CD4-positive, alpha-beta T cell treated with Interleukin-2 at 100 ng/mL for 4 hours (primary cell): ENCODE measurements at regions not wholly inside any gene's neighbourhood (a gene's known extent, or its start where the extent isn't known, plus 50 kb on each side); places are given as distances from the start of the nearest gene placed in this dataset.
"Not testable (repeated sequence)": the region's sequence is repeated elsewhere in the genome, so short reads cannot be mapped to it uniquely, and the experiment has no call there.

ENCODE experiments used
- DNase-seq: peaks from one replicate; pipeline ENCODE4 v3.0.0-alpha.2; 2020; ENCODE audit warnings: low spot score

DNA sequence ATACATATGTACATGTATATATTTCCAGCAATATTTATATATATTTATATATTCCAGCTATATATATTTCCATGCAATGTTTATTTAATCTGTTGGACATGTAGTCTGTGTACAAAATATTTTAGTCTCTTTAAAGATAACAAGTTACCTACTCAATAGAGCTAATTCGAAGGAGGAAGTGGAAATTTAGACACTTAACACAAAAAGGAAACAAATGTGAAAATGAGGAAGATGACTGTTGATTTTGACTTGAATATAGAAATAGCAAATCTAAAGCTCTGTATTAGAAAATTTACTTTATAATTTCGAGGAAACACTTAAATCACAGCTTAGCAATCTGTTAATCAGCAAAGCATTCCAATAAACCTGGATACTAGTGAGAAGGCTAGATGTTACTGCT is 1064.4 kb downstream of the PCDH7 start:
- no peak for DNase-seq

DNA sequence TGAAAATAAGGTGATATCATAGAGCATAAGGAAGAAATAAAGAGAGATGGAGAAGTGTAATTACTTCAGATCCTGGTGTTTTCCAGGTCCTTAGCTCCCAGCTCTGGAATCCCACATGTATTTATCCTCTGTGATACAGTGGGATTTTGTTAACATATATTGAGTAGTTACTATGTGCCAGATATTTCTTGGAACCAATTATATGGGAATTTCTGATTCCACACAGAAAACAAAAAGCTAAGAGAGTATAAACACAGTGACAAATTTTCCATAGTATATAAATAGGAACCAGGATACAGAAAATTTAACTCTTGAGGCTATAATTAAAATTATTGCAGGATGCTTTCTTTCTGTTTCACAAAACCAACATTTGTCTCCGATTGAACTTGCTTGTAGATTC is 1067.5 kb downstream of the PCDH7 start:
- no peak for DNase-seq

DNA sequence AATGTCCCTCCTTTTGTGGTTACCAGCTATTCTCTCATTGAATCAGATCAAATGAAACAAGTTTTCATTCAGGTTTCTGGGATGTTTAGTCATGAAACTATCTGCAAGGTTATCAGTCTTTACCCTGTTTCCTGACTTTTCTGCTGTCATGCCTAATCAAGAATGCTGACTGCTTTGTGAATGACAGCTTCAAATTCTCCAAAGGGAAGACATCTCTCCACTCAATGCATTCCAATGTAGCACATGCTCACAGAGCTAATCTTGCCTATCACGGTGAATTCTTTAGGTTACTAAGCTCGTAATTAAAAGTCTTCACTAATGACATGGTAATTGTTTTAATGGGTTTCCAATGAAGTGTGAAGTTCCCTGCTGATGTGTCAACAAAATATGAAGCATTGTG is 1068.5 kb downstream of the PCDH7 start:
- no peak for DNase-seq

DNA sequence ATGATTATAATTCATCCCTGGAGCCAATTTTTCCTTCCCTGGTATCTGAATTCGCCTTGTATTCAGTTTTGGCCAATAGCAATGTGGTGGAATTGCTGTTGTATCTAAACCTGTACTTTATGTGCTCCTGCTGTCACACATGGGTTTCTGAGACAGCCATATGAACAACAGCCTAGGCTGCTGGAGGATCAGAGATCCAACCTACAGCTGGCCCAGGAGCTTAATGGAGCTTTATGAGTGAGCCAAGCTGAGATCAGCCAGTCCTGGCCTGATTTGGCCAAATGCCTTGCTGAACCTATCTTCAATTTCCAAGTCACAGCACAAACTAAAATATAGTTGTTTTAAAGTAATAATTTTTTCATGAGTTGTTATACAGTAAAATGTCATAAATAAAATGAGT is 1071.5 kb downstream of the PCDH7 start:
- DNase-seq: no peak

DNA sequence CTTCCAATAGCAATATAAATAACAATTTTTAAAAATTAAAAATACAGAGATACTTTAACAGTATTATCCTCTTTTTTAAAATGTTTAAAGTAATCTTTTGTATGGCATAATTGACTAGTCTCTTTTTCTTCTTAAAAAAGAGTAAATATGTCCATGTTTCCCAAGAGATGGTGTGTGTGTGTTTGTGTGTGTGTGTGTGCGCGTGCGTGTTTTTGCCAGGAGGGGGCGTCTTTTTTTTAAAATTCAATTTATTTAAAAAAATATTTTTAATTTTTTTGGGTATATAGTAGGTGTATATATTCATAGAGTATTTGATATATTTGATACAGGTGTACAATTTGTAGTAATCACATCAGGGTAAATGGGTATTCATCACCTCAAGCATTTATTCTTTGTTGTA is 1073.7 kb downstream of the PCDH7 start:
- DNase-seq: no peak

DNA sequence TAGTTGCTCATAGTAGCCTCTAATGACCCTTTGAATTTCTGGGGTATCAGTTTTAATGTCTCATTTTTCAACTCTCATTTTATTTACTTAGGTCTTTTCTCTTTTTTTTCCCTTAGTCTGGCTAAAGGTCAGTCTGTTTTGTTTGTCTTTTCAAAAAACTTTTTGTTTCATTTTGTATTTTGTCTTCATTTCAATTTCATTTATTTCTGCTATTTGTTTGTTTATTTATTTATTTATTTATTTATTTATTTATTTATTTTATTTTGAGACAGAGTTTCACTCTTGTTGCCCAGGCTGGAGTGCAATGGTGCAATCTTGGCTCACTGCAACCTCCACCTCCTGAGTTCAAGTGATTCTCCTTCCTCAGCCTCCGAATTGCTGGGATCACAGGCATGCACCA is 1076.9 kb downstream of the PCDH7 start:
- DNase-seq: not testable (repeated sequence)

DNA sequence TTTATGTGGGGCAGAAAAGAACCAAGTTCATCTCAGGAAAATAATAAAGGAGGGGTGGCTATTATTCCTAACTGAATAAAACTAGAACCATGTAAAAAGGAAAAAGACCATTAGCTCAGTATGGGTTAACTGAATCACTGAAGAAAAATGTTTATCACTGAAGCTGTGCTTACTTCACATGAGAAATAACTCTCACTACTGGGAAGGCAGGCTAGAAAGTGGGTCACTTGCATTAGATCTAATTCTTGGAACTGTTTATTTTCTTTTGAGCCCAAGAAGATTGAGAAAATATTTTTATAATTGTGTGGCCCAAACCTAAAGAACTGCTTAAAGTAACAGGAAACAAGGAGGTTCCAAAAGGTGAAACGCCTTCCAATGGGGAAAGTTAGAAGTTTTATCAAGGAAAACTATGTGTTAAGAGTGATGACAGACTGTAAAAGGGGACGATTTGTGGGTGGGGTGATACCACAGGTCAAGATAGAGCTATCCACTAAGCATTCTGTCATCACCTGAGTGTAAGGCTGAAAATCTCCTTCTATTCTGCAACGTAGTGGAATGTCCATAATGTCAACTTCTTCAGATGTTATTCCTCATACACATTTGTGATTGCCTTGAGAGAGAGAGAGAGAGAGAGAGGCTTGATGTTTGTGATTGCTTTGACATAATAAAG is 1083.5 kb downstream of the PCDH7 start:
- no peak for DNase-seq

DNA sequence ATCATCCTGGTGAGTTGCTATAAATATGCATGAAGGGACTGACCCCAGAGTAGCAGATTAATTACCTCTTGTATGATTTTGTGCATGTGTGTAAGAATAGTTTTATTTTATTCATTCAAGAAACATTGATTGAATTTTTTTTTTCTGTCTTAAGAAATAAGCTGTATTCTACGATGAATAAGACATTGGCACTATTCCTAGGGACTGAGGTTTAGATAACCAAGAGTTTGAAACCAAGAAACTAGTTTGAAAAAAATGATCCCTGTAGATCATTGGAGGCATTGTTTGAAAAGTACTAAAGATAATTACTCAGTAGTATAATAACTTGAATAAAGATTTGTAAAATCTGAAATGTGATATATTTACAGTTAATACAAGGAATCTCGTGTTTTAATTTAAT is 1086.9 kb downstream of the PCDH7 start:
- no peak for DNase-seq

DNA sequence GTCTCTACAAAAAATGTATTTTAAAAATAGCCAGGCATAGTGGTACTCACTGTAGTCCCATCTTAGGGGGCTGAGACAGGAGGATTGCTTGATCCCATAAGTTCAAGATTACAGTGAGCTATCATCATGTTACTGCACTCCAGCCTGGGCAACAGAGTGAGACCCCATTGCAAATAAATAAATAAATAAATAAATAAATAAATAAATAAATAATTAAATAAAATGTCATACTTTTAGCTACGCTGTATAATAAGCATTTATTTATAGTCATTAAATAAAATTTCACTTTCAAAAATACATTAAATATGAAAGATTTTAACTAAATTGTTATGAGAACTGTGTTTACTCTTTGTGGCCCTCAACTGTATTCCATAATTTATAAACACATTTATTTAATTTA is 1124.2 kb downstream of the PCDH7 start:
- DNase-seq: no peak

DNA sequence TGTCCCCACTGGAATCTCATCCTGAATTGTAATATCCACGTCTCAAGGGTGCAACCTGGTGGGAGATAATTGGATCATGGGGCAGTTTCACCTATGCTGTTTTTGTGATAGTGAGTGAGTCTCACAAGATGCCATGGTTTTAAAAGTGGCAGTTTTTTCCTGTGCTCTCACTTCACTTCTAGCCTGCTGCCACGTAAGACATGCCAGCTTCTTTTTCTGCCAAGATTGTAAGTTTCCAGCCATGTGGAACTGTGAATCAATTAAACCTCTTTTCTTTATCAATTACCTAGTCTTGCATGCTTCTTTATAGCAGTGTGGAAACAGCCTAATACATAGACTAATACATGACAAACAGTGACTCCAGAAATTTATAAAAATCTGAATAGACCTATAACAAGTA is 1131.8 kb downstream of the PCDH7 start:
- DNase-seq: no peak

DNA sequence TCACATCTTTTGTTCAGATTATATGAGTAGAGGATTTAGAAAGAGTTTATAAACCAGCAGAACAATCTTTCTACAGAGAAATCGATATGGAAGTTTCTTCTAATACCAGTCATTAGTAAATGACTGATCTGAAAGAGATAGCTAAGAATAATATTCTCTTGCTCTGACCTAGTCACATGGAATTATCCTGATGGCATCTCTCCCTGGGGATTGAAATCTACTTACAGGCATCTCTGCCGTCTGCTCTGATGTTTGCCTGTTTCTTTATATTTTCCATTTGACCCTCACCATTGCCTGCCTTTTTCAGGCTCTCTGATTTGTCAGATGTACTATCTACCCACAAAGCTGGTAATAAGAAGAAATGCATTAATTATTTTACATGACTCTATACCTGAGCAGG is 1157.3 kb downstream of the PCDH7 start:
- no peak for DNase-seq

DNA sequence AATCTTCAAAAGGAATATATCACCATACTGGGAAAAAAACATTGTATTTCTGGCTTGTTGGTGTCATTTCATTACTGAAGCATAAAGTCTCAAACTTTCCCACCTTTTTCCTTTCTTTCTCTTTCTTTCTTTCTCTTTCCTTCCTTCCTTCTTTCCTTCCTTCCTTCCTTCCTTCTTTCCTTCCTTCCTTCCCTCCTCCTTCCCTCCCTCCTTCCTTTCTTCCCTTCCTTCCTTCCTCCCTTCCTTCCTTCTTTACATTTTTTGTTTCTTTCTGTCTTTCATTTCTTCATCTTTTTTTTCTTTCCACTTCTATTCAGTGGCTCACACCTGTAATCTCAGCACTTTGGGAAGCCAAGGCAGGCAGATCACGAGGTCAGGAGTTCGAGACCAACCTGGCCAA is 1160.7 kb downstream of the PCDH7 start:
- DNase-seq: not testable (repeated sequence)

DNA sequence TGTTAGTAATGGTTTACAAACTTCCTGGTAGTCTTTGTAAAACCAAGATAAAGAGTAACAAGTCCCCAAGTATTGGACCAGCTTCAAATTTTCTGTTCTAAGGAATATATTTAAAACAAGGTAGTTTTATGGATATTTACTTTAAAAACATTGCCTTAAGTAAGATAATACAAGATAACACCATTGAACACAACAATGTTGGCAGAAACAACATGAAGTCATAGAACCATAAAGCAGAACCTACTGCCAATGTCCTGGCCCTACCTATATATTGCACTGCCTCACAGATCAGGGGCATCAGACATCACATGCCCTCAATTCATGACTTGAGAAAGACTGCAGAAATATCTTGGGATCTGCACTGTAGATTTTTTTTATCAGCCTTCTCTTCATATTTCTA is 1176.2 kb downstream of the PCDH7 start:
- no peak for DNase-seq

DNA sequence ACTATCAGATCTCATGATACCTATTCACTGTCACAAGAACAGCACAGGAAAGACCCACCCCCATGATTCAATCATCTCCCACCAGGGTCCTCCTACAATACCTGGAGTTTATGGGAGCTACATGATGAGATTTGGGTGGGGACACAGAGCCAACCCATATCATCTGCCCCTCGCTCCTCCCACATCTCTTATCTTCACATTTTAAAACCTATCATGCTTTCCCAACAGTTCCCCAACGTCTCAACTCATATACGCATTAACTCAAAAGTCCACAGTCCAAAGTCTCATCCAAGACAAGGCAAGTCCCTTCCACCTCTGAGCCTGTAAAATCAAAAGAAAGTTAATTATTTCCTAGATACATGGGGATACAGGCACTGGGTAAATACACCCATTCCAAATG is 1185.2 kb downstream of the PCDH7 start:
- no peak for DNase-seq

DNA sequence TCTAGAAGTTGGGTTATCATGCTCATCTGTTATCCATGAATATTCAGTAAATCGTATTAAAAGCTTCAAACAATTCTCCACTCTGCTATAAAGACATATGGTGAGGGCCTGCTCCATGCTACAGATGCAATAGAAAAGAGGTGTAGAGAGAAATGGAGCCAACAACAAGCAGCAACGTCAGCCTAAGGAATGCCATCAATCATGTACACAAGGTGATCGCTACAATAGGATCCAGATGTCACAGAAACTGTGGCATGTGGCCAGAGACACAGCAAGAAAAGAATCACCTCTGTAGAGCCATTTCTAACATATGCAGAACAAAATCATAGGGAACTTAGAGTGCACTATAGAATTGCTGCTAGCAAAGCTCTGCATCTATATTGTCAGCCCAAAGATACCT is 1188.1 kb downstream of the PCDH7 start:
- DNase-seq: no peak

DNA sequence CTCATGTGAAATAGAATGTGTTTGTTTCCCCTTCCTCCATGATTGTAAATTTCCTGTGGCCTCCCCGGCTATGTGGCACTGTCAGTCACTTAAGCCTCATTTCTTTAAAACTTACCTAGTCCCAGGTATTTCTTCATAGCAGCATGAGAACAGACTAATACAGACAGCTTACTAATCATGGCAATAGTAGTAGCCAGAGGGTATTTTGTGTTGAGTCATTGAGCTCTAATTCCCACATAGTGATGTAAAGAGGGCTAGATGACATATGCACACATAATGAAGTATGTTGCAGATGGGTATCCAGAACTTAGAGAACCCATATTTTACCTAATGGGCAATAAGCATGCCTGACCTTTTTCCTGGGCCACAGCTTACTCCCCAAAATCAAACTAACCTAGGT is 1197.2 kb downstream of the PCDH7 start:
- no peak for DNase-seq

DNA sequence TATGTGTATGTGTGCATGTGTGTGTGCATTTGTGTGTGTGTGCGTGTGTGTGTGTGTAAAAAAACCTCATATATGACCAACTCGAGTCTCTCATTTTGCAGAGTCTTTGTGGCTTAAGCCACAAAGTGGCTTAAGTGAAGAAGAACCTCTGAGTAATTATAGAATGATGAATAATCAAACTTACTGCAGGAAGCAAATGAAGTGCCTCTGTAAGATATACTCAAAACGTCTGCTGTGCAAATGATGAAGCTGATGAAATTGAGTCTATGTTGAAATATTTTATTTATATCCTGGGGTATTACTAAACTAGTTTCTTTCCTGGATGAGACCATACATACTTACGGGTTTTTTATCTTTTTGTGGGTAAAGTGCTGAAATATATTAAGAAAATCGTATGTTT is 1198.7 kb downstream of the PCDH7 start:
- no peak for DNase-seq

DNA sequence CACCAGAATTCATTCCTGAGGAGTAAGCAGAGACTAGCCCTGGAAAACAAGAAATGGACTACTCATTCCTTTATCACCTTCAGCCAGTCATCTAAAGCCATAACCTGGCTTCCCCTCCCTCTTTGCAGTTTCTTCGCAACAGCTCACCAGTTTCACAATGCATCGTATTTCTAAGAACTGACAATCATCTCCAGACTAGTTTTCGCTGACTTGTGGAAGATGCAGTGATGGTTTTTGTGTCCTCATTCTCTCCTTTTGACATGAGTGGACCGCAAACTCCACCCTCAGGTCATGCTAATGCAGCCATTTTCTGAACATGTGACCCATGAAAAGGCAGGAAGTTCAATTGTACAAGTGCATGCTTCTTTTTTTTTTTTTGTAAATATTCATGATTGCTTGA is 1203.5 kb downstream of the PCDH7 start:
- no peak for DNase-seq

DNA sequence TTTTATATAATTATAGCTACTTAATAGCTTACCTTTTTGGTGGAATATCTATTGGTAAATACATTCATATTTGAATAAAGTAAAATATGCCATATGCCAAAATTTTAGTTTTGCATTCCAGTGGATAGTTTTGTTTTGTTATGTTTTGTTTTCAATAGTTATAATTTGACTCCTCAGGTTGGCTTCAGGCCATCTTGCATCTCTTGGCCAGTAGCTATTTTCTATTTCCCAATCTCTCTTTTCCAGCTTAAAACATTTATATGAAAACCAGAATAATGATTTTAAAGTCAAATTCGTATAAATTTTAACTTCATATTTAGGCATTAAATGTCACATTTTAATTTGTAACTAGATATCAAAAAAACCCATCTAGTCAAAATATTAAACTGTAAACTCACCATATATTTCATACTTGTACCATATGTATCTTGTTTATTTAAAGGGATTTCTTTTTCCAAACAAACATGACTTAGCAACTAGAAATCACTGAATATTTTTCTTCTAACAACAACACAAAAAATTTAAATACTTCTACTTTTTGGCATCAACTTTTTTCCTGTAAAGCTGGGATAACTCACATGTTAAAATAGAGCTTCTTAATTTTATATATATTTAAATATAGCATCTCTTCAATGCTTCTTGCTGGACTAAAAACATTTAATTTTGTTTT is 1209.6 kb downstream of the PCDH7 start:
- no peak for DNase-seq

DNA sequence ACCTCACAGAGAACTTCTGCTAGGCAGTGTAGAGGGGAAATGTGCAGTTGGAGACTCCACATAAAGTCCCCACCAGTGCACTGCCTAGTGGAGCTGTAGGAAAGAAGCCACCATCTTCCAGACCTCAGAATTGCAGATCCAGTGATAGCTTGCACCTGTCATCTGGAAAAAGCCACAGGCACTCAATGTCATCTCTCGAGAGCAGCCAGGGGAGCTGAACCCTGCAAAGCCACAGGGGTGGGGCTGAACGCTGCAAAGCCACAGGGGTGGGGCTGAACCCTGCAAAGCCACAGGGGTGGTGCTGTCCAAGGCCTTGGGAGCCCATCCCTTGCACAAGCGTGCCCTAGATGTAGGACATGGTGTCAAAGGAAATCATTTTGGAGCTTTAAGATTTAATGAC is 1226.3 kb downstream of the PCDH7 start:
- DNase-seq: no peak

DNA sequence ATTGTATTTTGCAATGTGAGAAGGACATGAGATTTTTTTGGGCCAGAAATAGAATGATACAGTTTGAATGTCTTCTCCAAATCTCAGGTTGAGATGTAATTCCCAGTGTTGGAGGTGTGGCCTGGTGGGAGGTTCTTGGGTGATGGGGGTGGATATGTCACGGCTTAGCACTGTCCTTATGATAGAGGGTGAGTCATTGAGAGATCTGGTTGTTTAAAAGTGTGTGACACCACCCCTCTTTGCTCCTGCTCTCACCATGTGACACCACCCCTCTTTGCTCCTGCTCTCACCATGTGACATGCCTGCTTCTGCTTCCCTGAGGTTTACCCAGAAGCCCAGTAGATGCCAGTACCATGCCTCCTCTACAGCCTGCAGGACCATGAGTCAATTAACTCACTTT is 1226.9 kb downstream of the PCDH7 start:
- DNase-seq: no peak

DNA sequence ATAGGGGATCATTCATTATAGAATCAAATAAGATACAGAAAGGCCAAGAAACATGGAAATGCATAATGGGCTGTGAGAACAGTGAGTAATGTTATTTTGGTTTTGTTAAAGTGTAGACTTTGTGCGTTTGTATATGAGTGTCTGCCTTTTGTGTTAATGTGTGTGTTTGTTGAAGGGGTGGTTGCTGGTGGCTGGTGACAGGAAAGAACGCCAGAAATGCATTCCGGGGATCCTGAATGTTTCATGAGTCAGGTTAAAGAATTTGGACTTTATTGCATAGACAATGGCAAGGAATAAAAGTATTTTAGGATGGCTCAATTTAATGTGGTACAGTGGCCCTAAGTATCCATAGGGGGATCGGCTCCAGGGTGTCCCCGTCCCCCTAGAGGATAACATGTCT is 1228.9 kb downstream of the PCDH7 start:
- DNase-seq: no peak

DNA sequence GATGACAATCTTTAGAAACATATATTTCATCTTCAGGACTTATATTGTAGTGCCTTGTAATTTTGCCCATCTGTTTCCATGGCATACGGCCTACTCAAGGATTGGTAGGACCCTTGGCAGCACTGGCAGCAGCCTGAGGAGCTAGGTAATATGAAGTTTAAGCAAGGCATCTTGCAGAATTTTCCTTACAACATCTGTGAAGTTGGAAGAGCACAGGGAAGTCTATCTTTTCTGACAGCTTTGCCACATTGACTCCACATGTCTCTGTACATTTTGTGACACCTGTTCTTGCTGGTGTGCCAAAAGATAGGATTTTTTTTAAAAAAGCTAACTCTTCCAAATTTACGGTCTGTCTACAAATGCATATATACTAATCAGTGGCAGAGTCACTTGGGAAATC is 1235.2 kb downstream of the PCDH7 start:
- no peak for DNase-seq

DNA sequence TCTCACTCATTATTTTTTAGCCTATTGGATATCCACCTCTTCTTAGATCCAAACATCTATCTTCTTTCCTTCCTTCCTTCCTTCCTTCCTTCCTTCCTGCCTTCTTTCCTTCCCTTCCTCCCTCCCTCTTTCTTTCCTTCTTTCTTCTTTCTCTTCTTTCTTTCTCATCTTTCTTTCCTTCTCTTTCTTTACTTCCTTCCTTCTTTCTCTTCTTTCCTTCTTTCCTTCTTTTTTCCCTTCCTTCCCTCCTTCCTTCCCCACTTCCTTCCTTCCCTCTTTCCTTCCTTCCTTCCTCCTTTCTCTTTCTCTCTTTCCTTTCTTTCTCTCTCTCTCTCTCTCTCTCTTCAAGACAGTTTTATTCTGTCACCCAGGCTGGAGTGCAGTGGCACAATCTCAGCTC is 1239.8 kb downstream of the PCDH7 start:
- DNase-seq: no peak
